Muscle layer of duodenum (tissue), 2 donors: ENCODE measurements at regions not wholly inside any gene's neighbourhood (a gene's known extent, or its start where the extent isn't known, plus 50 kb on each side); places are given as distances from the start of the nearest gene placed in this dataset.

ENCODE experiments used
- H3K27ac ChIP-seq: one replicate; pipeline ENCODE4 v1.7.0; 2013; ENCODE audit warnings: mild to moderate bottlenecking, low read length
- H3K27me3 ChIP-seq: one replicate; pipeline ENCODE4 v1.7.0; 2013; ENCODE audit warnings: low read depth, mild to moderate bottlenecking, control low read depth, low read length
- H3K36me3 ChIP-seq, 2 donors: one replicate each; pipeline ENCODE4 v1.7.0; 2013; ENCODE audit warnings: low read length in 2 of 2, control low read depth in 1 of 2, mild to moderate bottlenecking in 1 of 2; ENCODE audit not compliant: insufficient read depth in 2 of 2, control insufficient read depth in 1 of 2
- H3K4me1 ChIP-seq, 2 donors: one replicate each; pipeline ENCODE4 v1.7.0; 2013; ENCODE audit warnings: low read length in 2 of 2, mild to moderate bottlenecking in 2 of 2, control low read depth in 1 of 2, moderate library complexity in 1 of 2; ENCODE audit not compliant: insufficient read depth in 2 of 2, control insufficient read depth in 1 of 2
- H3K4me3 ChIP-seq, 2 donors: one replicate each; pipeline ENCODE4 v1.7.0; 2013; ENCODE audit warnings: low read length in 2 of 2, low read depth in 1 of 2, mild to moderate bottlenecking in 1 of 2
- H3K9me3 ChIP-seq, 2 donors: one replicate each; pipeline ENCODE4 v1.7.0; 2013; ENCODE audit warnings: low read length in 2 of 2, control low read depth in 1 of 2, mild to moderate bottlenecking in 1 of 2; ENCODE audit not compliant: control insufficient read depth in 1 of 2
- donor health status: healthy.

GRCh38 chr10:131544495-131544894 is 233.0 kb upstream of the TCERG1L start:
- H3K27me3 ChIP-seq = no peaks in the 10 kb centered on the region
- no peaks in the 10 kb centered on the region for H3K9me3 ChIP-seq
- no peak overlapping the region for H3K27ac ChIP-seq
- no peaks in the 10 kb centered on the region for H3K36me3 ChIP-seq
- H3K4me3 ChIP-seq = no peak overlapping the region
- no peaks in the 10 kb centered on the region for H3K4me1 ChIP-seq

DNA sequence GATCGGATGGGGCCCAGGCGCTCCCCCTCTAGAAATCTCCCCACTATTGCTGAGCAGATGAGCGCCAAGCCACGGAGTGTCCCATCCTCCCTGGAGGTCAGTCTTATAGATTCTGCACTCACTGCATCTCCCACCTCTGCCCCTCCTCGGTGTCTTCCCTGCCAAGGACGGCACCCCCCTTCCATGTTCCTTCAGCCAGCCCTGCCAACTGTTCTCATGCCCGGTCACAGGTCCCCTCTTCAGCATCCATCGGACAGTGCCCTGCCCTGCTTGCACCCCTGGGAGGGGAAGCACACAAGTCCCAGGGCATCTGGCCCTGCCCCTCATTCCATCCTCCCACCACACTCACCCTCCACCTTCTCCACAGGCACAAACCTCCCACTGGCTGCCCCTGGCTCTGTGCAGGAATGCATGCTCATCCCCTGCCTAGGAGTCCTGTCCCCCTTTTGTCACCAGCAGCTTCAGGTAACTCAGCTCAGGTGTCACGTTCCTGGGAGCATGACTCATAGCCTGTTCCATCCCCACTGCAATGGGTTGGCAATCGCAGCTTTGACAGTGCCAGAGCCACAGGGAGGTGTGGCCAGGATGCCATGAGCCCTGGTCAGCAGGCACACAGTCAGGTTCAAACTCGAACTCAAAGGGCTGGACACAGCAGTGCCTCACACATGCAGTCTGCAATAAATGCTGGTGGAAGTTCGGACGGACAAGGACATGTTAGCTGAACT is 234.7 kb upstream of the TCERG1L start:
- Histone ChIP-seq H3K4me3 (no peak overlapping the region), H3K27me3 (no peaks in the 10 kb centered on the region), H3K27ac (no peak overlapping the region), H3K9me3 (no peaks in the 10 kb centered on the region), H3K4me1 (no peaks in the 10 kb centered on the region), H3K36me3 (no peaks in the 10 kb centered on the region)

DNA sequence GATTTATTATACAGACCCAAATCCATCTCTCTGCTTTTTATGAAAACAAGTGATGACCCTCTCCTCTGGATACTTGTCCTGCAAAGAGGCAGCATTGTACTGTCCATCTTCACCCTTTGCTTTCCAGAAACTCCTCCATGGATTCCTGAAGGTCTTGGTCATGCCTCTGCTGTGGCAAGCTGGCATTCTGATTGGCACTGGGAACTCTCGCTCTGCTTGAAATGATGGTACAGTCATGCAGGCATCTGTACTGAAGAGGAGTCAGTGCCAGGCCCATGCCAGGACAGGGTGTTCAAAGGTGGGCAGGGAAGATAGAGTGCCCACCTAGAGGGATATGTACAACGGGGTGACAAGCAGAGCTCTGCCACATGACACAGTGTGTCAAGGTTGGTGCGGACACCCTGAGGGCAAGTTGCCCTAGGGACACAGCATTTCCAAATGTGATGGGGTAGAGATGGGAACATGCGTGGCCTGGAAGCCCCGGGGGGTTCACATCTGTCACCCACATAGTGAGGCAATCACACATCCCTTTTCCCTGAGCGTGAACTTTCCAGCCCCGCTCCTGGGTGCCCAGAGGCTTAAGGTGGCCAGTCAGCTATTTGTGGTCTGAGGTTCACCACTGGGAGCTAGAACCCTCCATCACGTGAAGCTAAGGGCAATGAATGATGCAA is 235.7 kb upstream of the TCERG1L start:
- H3K9me3 ChIP-seq = no peaks in the 10 kb centered on the region
- no peaks in the 10 kb centered on the region for H3K27me3 ChIP-seq
- no peaks in the 10 kb centered on the region for H3K4me1 ChIP-seq

GRCh38 chr10:131548176-131548575 is 236.7 kb upstream of the TCERG1L start:
- Histone ChIP-seq H3K4me3 (no peak overlapping the region), H3K27me3 (no peaks in the 10 kb centered on the region)

More for the DNA sequence above, 235.7 kb upstream of the TCERG1L start:
- Histone ChIP-seq H3K4me3 (no peak overlapping the region), H3K36me3 (no peaks in the 10 kb centered on the region), H3K27ac (no peak overlapping the region)

DNA sequence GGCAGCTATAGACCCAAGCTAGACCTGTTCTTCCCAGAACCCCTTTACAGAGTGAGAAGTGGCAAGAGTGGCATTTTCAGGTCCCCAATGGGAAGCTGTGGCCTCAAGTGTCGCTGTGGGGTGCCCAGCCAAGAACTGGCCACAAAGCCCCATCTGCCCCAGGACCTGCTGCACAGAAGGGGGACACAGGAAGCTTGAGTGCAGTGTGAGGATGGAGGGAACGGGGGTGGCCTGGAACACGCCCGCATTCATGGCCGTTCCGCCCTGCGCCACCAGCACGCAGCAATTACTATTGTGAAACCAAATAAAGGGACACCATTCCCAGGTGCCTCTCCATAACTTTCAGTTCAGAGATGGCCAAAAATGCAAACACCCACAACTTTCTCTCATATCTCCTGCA is 237.6 kb upstream of the TCERG1L start:
- Histone ChIP-seq H3K27me3 (no peaks in the 10 kb centered on the region), H3K4me3 (no peak overlapping the region), H3K4me1 (no peaks in the 10 kb centered on the region), H3K9me3 (no peaks in the 10 kb centered on the region), H3K36me3 (no peaks in the 10 kb centered on the region), H3K27ac (no peak overlapping the region)

More at GRCh38 chr10:131548176-131548575, 236.7 kb upstream of the TCERG1L start:
- H3K4me1 ChIP-seq = no peaks in the 10 kb centered on the region
- H3K36me3 ChIP-seq = no peaks in the 10 kb centered on the region
- H3K9me3 ChIP-seq = no peaks in the 10 kb centered on the region
- H3K27ac ChIP-seq = no peak overlapping the region

- no peak overlapping the region for H3K27ac ChIP-seq
- H3K4me3 ChIP-seq = no peak overlapping the region
- no peaks in the 10 kb centered on the region for H3K9me3 ChIP-seq
- no peaks in the 10 kb centered on the region for H3K4me1 ChIP-seq
- no peaks in the 10 kb centered on the region for H3K36me3 ChIP-seq
- H3K27me3 ChIP-seq = no peaks in the 10 kb centered on the region
These were observed 241.6 kb upstream of the TCERG1L start for GRCh38 chr10:131553121-131553520.

DNA sequence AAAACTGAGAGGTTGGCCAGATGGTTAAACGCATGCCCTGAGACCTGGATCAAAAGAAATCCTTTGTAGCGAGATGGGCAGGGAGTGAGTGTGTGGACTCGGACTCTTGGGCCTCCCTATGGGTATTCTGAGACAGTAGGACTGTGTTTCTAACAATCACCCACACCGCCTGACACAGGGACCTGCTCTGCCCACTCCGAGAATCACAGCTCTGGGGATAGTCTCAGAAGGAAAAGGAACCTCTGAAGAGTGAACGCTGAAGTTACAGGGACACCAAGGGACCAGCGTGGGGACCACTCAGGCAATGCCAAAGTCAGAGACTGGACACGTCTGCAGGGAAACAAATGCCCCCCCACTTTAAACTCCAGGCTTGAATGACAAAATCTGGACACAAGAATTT is 242.1 kb upstream of the TCERG1L start:
- Histone ChIP-seq H3K27me3 (no peaks in the 10 kb centered on the region), H3K4me3 (no peak overlapping the region), H3K36me3 (no peaks in the 10 kb centered on the region), H3K4me1 (no peaks in the 10 kb centered on the region), H3K27ac (no peak overlapping the region), H3K9me3 (no peaks in the 10 kb centered on the region)

DNA sequence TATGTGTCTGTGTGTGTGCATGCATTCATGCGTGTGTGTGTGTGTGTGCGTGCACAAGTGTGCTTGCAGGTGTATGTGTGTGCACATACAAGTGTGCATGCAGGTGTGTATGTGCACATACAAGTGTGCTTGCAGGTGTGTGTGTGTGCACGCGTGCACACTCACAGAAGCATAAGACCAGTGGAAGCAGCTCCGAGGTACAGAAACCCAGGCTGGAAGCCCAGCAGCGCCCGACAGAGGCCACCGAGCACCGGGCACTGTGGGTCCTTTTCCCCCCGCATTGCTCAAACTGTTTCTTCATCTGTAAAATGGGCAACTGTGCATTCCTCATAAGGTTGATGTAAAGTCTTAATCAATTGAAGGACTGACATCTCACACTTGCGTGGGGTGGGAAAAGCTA is 243.3 kb upstream of the TCERG1L start:
- no peaks in the 10 kb centered on the region for H3K27me3 ChIP-seq
- H3K27ac ChIP-seq = no peak overlapping the region
- no peak overlapping the region for H3K4me3 ChIP-seq
- no peaks in the 10 kb centered on the region for H3K4me1 ChIP-seq
- H3K9me3 ChIP-seq = no peaks in the 10 kb centered on the region
- no peaks in the 10 kb centered on the region for H3K36me3 ChIP-seq

DNA sequence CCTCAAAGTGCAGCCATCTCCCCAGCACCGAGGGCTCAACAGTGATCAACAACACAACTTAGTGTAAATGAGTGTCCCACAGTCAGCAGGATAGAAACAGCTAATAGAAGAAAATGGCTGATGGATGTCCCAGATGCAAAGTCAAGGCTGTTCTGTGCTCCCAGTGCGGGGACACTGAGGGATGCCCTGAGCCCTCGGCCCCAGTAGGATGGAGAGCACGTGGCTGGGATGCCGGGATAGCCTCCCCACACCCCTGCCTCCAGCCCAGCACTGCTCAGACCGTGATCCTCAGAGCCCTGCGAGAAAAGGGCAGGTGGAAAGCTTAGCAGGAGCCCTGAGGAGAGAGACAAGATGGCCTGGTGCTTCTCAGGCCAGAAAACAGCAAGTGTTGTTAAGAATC is 243.9 kb upstream of the TCERG1L start:
- Histone ChIP-seq H3K27me3 (no peaks in the 10 kb centered on the region), H3K36me3 (no peaks in the 10 kb centered on the region), H3K27ac (no peak overlapping the region), H3K4me1 (no peaks in the 10 kb centered on the region), H3K4me3 (no peak overlapping the region), H3K9me3 (no peaks in the 10 kb centered on the region)

- no peak overlapping the region for H3K27ac ChIP-seq
- no peaks in the 10 kb centered on the region for H3K4me1 ChIP-seq
- no peak overlapping the region for H3K4me3 ChIP-seq
- H3K27me3 ChIP-seq = no peaks in the 10 kb centered on the region
- no peaks in the 10 kb centered on the region for H3K36me3 ChIP-seq
- no peaks in the 10 kb centered on the region for H3K9me3 ChIP-seq
These were observed 244.8 kb upstream of the TCERG1L start for GRCh38 chr10:131556061-131556896.

- H3K9me3 ChIP-seq = no peaks in the 10 kb centered on the region
- H3K4me1 ChIP-seq = no peaks in the 10 kb centered on the region
- H3K36me3 ChIP-seq = no peaks in the 10 kb centered on the region
- no peaks in the 10 kb centered on the region for H3K27me3 ChIP-seq
- no peak overlapping the region for H3K4me3 ChIP-seq
- H3K27ac ChIP-seq = no peak overlapping the region
These were observed 245.5 kb upstream of the TCERG1L start for GRCh38 chr10:131556897-131557495.
